HS-27A (cell line): ENCODE measurements at regions not wholly inside any gene's neighbourhood (a gene's known extent, or its start where the extent isn't known, plus 50 kb on each side); places are given as distances from the start of the nearest gene placed in this dataset.

Experiments used
- DNase-seq: peaks from one replicate; pipeline ENCODE4 v3.0.0-alpha.2; 2012; ENCODE audit warnings: low read depth, missing footprints

DNA sequence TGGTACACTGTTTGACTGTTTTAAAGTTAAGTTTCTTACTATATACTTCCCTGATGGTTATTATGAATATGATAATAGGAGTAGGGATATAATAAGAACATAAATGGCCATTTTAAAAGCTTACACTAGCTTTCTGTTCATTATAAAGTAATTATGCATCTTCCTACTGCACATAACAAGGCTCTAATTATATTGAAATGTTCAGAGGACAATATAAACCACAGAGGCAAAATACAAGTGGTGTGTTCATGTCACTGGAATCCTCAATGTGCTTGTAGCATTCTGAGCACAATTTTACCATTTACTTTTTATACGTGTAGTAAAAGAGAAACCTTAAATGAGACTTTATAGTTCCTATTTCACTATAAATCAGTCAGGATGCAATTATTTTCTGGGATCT lies 268.3 kb downstream of the TMA16 start:
- DNase-seq = no peak

DNA sequence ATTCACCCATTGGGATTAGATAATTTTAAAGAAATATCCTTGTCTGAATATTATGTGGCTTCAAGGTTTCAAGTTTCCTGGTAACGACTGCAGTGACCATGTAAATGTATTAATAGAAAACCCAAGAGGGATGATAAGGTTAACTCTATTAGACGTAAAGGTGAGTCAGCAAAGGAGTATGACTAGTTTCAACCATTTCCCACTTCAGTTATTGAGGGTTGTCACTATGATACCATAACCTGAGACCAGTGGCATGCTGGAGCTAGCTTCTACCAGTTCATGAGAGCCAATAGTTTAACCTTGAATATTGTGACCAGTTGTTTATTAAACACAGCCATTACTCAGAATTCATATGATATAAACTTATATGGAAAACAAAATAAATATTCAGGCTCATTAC lies 270.1 kb downstream of the TMA16 start:
- DNase-seq = no peak

GRCh38 chr4:163768014-163768413 lies 273.5 kb downstream of the TMA16 start:
- no peak for DNase-seq

- DNase-seq = no peak
Observed at GRCh38 chr4:163772238-163772637, 277.7 kb downstream of the TMA16 start.

GRCh38 chr4:163773940-163774339 lies 279.4 kb downstream of the TMA16 start:
- no peak for DNase-seq

- no peak for DNase-seq
Observed at GRCh38 chr4:163776957-163777356, 282.5 kb downstream of the TMA16 start.

DNA sequence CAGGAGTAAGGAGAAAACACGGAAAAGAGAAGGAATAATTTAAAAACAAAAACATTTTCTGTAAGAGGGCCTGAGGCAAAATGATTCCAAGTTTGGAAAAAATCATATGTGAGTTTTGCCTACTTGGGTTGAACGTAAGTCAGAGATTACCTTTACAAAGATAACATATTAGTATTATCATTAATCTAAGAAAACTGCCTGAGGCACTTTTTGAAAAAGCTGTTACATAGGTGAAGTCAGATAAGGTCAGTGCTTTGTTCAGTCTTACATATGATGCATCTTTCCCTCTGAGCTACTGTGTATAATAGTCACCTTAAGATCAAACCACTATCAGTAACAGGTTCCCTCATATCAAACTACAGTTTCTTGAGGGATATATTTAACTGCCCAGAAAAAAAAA lies 287.2 kb downstream of the TMA16 start:
- no peak for DNase-seq

DNA sequence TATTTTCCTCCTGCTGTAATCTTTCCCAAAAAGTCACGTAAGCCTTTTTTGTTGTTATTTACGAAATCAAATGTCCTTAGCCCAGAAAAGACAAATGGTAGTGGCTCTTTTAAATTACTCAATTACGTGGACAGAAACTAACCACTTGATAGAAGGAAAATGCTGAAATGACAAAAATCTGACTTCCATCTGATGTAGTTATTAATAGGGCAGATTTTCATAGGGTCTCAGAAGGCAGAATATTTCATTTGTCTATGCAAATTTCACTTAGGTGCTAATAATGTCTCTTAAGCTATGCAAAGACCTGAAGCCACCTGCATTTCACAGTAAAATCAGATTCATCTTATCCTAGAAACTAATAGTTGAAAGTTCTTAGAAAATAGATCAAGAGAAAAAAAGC lies 295.7 kb downstream of the TMA16 start:
- DNase-seq = no peak

DNA sequence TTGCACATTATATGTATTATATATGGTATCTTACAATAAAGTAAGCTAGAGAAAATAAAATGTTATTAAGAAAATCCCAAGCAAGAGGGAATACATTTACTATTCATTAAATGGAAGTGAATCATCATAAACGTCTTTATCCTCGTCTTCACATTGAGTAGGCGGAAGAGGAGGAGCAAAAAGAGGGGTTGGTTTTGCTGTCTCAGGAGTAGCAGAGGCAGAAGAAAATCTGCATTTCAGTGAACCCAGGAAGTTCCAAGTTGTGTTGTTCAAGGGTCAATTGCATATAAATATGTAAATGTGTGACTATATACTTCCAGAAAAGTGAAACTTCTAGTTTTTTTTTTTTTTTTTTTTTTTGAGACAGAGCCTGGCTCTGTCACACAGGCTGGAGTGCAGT lies 301.4 kb downstream of the TMA16 start:
- no peak for DNase-seq

DNA sequence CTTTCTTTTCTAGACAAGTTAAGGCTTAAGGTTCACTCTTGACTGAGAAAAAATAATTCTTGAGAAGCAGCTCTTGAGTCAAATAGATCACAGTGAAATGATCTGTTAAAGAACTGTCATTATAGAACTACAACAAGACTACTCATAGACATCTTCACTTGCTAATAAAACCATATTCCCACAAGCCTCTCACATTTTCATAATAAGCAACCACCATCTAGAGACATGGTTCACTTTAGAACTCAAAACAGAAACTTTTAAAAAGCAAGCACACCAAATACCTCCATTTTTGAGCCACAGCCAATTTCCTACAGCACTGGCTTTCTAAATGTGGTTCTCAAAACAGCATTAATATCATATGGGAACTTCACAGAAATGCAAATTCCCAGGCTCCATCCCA lies 309.5 kb downstream of the TMA16 start:
- no peak for DNase-seq

GRCh38 chr4:163806653-163807052 lies 312.2 kb downstream of the TMA16 start:
- no peak for DNase-seq

DNA sequence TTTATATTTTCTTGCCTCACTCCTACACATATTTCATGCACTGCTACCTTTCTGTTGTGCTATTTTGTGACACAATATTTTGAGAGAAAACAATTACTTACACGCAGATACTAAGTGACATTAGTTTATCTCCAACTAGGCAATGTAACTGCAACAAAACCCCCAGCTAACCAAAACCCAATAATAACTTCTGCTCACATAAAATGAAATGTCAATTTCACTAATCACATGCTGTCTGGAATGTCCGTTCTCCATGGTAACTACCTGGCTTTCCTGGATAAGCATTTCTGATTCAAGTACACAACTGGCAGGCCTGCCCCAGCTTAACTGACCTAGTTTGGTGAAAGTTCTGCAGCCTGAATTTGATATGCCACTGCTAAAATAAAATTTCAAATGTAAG lies 313.5 kb downstream of the TMA16 start:
- DNase-seq = no peak

- DNase-seq = no peak
Observed at GRCh38 chr4:163810755-163811154, 316.3 kb downstream of the TMA16 start.

DNA sequence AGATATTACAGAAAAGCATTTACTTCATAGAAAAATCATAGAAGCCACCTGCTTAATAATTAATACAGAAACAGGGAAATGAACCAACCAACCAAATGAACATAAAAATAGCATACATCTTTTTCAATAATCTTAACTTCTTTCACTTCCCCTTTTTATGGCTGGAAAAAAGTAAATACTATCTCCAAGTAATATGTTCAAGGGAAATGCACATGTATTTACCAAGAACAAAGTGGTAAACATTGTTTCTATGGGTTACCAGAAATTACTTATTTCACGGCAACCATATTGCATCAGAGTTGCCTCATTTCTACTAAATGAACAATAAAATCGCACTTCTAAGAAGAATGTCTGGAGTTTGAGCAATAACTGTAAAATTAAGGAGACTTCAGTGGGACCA lies 321.3 kb downstream of the TMA16 start:
- no peak for DNase-seq

- no peak for DNase-seq
Observed at GRCh38 chr4:163816494-163816893, 322.0 kb downstream of the TMA16 start.

DNA sequence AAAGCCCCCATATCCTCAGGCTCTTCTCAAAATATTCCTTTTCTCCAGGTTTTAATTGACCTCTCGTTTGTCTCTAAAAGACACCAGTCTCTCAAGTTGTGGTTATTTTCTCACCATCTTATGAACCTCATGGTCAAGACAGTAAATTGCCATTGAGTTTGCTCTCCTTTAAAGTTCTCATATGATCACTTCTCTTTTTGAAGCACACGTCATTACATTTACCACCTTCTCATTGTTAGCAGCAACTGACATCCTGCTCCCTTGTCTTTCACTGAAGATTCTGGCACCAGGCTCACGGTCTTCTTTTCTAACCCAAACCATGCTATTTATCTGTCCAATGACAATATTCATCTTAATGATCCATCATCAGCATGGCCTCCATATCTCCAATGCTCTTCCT lies 324.2 kb downstream of the TMA16 start:
- DNase-seq = no peak

- no peak for DNase-seq
Observed at GRCh38 chr4:163833669-163834068, 339.2 kb downstream of the TMA16 start.

GRCh38 chr4:163846008-163846407 lies 351.5 kb downstream of the TMA16 start:
- no peak for DNase-seq

GRCh38 chr4:163852246-163852645 lies 357.8 kb downstream of the TMA16 start:
- DNase-seq = no peak

- no peak for DNase-seq
Observed at GRCh38 chr4:163857903-163858302, 363.4 kb downstream of the TMA16 start.

GRCh38 chr4:163858515-163858914 lies 364.0 kb downstream of the TMA16 start:
- no peak for DNase-seq

DNA sequence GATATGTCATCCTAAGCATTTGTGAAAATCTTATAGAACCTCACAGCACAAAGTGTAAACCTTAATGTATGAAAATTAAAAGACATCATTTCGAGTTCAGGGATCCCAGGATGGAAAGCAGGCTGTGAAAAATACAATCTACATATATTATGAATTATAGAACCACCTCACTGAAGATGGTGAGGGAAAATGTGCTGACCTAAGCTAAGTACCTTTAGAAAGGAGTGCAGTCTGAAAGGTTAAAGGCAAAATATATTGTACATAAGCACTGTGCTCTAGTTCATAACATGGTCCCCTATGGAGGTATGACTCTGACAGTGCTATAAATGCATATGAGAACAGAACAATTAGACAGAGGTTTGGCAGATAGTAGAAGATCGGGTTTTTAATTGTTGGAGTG lies 368.6 kb downstream of the TMA16 start:
- no peak for DNase-seq

GRCh38 chr4:163865010-163865409 lies 370.5 kb downstream of the TMA16 start:
- no peak for DNase-seq

DNA sequence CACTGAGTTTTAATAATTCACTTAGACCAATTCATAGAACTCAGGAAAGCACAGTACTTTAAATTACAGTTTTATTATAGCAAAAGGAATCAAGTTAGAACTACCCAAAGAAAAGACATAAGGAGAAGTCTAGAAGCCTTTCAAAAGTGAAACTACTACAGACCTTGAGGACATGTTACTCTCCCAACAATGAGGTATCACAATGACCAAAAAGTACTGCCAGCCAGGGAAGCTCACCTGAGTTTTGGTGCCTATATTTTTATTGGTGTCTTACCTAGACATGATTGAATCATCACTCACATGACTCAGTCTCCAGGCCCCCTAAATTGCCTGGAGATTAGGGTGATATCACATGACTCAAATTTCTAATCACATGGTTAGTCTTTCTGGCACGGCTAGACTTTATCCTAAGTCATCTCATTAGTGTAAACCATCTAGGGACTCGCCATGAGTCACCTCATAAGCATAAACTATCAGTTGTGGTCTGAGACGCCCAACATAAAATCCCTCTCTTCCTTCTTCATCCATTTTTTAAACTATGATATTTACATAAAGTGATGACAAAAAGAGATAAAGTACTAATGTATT lies 372.3 kb downstream of the TMA16 start:
- peak; percentile 14 for DNase-seq

DNA sequence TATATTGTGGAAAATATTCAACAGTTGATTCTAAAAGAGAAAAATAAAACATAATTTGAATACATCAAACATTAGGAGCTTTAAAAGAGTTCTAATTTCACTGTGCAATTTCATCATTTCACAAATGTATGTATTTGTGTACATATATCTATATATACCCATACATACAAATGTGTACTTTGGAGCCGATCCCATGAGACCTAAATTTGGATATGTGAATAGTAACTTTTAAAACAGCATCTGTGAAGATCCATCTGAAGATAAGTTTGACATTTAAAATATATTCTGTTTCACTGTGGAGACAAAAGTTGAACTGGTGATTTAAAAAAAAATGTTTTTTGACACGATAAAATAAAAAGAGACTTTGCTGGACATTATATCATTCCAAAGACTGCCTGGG lies 374.0 kb downstream of the TMA16 start:
- no peak for DNase-seq
